ENCODE measurements at regions not wholly inside any gene's neighbourhood (a gene's known extent, or its start where the extent isn't known, plus 50 kb on each side); places are given as distances from the start of the nearest gene placed in this dataset.

DNA sequence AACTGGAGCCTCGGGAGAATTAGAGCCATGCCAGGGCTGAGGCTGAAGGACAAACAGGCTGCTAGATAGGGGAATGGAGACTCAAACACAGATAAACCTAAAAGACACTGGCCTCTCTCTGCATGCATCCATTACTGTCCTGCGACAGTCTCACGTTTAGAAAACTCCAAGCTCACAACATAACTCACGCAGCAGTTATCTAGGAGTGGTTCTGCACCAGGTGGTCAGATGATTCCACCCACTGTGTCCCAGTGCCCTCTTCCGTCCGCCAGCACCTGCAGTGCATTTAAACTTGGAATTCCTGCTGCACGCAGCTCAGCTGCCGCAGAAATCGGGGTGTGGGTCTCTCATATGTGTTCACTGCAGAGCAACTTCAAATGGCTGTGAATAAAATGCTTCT is 272.6 kb upstream of the IRX2 start:
- TF ChIP-seq ZFX (IDR thresholded peaks at IDR 0.05; ENCODE audit: borderline replicate concordance), result no peak
- TF ChIP-seq, protein P1, sequence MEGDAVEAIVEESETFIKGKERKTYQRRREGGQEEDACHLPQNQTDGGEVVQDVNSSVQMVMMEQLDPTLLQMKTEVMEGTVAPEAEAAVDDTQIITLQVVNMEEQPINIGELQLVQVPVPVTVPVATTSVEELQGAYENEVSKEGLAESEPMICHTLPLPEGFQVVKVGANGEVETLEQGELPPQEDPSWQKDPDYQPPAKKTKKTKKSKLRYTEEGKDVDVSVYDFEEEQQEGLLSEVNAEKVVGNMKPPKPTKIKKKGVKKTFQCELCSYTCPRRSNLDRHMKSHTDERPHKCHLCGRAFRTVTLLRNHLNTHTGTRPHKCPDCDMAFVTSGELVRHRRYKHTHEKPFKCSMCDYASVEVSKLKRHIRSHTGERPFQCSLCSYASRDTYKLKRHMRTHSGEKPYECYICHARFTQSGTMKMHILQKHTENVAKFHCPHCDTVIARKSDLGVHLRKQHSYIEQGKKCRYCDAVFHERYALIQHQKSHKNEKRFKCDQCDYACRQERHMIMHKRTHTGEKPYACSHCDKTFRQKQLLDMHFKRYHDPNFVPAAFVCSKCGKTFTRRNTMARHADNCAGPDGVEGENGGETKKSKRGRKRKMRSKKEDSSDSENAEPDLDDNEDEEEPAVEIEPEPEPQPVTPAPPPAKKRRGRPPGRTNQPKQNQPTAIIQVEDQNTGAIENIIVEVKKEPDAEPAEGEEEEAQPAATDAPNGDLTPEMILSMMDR (IDR thresholded peaks at IDR 0.05), result no peak
- no peak overlapping the region for H3K27ac ChIP-seq

DNA sequence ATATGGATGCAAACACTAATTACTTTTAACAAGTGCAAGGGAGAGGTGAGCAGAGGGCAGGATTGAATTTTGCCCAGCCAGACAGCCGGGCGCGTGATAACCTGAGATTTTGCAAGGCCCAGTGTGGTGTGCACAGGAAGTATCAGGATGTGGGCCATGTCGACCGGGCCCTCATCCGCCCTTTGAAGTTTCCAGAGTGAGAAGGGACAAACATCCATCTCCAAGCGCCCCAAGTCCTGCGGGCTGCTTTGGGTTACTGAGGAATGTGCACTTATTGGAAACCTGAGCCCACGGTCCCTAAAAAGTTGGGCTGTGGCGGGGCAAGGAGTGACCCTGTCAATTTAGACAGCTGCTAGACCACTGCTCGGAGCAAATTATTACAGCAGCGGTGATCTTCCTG is 272.2 kb upstream of the IRX2 start:
- no peak for TF ChIP-seq ZFX (IDR thresholded peaks at IDR 0.05; ENCODE audit: borderline replicate concordance)
- TF ChIP-seq, protein P1 (IDR thresholded peaks at IDR 0.05), result no peak
- H3K27ac ChIP-seq, result no peak overlapping the region

DNA sequence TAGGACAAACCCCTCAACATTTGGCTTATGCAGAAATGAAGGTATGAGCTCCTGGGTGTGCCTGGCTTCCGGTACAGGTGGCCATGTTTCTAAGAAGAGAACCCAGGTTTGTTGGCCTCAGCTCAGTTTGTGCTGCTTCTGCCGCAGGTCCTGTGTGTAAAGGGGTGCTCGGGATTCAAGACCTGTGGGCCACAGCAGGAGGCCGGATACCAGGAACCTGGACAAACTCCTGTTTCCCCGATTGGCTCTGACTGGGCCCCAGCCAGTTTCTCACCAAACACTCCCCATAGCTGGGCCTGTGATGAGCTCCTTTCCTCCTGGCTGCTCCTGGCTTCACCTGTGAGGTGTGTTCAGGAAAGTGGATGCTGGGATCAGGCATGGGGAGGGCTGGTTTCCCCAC is 271.2 kb upstream of the IRX2 start:
- no peak overlapping the region for H3K27ac ChIP-seq
- no peak for TF ChIP-seq ZFX (IDR thresholded peaks at IDR 0.05; ENCODE audit: borderline replicate concordance)
- TF ChIP-seq, protein P1 (IDR thresholded peaks at IDR 0.05), result no peak

DNA sequence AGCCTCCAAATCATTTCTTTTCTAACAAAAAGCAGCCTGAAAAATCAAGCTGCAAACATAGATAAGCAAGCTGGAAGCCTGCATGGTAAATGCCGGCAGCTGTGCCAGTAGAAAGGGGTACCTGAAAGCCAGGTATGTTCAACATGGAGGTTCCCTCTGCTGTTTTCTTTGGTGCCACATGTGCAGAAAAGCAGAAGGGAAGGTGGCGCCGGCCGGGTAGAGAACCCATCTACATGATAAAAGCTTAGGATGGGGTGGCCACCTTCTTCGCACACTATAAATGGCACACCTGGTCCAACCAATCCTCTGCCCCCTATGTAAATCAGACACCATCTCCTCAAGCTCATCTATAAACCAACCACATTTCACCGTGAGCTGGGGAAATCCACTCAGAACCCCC is 268.9 kb upstream of the IRX2 start:
- H3K27ac ChIP-seq, result no peak overlapping the region
- no peak for TF ChIP-seq ZFX (IDR thresholded peaks at IDR 0.05; ENCODE audit: borderline replicate concordance)
- TF ChIP-seq, protein P1 (IDR thresholded peaks at IDR 0.05), result no peak

DNA sequence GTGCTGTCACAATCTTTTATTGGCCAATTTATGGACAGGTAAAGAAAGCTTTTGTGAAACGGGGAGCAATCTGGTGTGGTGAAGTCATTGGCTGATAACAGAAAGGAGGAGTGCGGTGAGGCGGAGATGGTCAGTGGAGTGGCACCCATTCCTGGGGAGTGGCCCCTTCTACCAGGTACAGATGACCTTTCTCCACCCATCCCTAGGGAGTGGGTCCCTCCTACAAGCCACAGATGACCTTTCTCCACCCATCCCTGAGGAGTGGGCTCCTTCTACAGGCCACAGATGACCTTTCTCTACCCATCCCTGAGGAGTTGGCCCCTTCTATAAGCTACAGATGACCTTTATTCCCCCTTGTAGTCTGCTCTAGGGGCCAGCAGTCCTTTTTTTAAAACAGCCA is 267.6 kb upstream of the IRX2 start:
- TF ChIP-seq ZFX (IDR thresholded peaks at IDR 0.05; ENCODE audit: borderline replicate concordance), result no peak
- TF ChIP-seq, protein P1 (IDR thresholded peaks at IDR 0.05), result no peak
- H3K27ac ChIP-seq, result no peak overlapping the region

DNA sequence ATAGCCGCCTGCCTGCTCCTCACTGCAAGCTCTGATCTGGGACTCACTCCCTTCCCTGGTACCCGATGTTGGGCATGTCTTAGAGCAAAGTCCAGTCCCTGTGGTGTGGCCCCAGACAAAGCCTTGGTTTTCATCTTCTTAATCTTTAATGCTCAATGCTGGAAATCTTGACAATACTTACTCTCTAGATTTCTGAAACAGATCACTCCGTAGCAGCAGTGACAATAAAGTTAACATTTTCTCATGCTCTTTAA is 260.2 kb upstream of the IRX2 start:
- TF ChIP-seq, protein P1 (IDR thresholded peaks at IDR 0.05), result no peak
- TF ChIP-seq ZFX (IDR thresholded peaks at IDR 0.05; ENCODE audit: borderline replicate concordance), result no peak
- no peak overlapping the region for H3K27ac ChIP-seq

DNA sequence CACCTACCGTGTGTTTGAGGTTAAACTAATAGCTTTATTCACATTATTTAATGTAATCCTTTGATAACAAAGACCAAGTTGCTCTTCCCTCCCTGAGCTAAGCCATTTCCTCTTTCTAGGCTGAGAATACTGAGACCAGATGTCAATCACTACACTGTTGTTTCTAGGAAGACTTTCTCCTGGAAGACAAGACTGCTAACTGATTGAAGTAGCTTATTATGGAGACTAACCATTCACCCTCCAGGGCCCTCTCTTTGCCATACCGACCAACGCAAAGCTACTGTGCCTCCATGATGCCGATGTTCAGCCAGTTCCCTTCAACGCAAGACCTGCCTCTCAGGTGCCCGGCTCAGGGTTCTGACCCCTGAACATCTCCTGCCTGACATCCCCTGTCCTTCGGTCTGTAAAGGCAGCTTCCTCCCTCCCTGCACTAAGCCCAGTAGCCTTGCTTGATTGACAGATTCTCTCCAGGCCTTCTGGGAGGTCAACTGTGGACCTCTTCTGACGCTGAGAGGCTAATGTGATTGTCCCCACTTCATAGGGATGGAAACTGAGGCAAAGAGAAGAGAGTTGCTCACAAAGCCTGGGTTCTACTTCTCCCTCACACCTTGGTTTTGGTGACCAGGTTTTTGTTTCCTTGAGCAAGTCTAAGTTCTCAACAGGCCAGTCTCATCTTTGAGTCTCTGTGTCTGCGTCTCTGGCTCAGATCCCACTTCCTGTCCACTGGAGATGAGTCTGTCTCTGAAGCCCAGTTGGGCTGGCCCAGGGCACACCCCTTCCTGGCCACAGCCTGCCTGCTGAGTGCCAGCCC is 259.7 kb upstream of the IRX2 start:
- no peak overlapping the region for H3K27ac ChIP-seq
- TF ChIP-seq ZFX (IDR thresholded peaks at IDR 0.05; ENCODE audit: borderline replicate concordance), result no peak
- TF ChIP-seq, protein P1 (IDR thresholded peaks at IDR 0.05), result no peak
